ENCODE measurements at regions not wholly inside any gene's neighbourhood (a gene's known extent, or its start where the extent isn't known, plus 50 kb on each side); places are given as distances from the start of the nearest gene placed in this dataset.
"Not testable (repeated sequence)": the region's sequence is repeated elsewhere in the genome, so short reads cannot be mapped to it uniquely, and the experiment has no call there.

DNA sequence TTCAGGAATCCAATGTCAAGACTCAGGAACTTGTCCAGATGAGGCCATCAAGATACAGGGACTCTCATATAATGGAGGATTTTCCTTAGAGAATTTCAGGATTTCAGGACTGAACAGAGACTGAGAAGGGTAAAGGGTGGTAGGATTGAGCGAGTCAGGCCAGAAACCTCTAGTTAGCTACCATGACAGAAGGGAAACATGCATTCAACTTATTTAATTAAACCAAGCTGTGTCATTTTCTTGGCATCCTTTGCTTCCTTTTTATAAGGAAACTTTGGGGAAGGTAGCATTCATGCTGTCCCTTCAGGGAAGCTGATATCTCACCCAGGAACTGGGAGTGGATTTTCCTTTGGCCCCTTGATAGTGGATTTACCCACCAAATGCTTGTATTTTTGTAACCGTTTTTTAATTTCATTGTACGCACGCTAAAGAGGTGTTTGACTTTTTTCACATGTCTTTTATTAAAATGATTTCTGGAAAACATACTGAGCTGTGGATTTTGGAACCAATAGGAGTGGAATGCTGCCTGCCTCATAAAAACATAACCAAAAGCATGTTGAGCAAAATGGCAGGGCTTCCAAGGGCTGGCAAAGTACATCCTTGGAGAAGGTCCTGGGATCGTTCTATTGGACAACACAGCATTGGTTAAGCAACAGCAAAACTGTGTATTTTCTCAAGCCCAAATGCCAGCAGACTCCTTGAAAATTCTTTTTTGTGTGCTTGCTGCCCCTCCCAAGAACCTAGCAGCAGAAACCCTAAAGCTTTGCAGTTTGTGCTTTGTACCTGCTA is 104.5 kb downstream of the CXCL12 start:
- H3K4me3 ChIP-seq (replicated peaks in 1 of 2; ENCODE audit: low read depth in 2 of 2, low read length in 2 of 2), result no peak overlapping the region
- no peak for DNase-seq (ENCODE audit: low read depth in 2 of 2)
- TF ChIP-seq, protein P1, sequence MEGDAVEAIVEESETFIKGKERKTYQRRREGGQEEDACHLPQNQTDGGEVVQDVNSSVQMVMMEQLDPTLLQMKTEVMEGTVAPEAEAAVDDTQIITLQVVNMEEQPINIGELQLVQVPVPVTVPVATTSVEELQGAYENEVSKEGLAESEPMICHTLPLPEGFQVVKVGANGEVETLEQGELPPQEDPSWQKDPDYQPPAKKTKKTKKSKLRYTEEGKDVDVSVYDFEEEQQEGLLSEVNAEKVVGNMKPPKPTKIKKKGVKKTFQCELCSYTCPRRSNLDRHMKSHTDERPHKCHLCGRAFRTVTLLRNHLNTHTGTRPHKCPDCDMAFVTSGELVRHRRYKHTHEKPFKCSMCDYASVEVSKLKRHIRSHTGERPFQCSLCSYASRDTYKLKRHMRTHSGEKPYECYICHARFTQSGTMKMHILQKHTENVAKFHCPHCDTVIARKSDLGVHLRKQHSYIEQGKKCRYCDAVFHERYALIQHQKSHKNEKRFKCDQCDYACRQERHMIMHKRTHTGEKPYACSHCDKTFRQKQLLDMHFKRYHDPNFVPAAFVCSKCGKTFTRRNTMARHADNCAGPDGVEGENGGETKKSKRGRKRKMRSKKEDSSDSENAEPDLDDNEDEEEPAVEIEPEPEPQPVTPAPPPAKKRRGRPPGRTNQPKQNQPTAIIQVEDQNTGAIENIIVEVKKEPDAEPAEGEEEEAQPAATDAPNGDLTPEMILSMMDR (IDR thresholded peaks at IDR 0.05; ENCODE audit: low read depth, low read length), result no peak

DNA sequence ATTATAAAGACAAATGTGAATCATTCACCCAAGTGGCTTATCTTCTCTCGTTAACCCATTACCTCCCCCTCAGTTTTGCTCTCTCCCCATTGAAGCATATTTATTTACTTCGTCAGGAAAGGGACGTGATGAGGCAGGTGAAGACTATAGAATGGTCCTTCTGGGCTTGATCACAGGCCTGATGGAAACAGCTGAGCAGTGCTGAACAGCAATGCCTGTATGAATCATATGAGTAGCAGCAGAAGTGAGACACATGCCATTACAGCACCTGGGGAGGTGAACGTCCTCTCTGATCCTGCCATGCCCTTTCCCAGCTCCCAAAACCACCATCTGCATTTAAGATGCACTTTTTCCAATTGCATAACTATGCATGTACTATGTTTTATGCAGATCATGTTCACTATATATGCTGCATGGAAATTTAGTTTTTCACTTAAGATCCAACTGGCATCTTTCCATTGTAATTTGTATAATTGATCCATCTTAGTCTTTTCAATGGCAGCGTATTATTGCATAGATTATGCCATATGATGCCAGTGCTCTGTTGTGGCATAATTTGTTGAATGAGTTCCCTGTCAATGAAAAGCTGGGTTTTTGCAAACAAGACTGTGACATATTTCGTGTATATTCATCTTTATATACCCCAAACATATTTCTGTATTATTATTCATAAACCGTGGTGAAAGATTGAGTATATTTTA is 105.3 kb downstream of the CXCL12 start:
- DNase-seq (ENCODE audit: low read depth in 2 of 2), result no peak

DNA sequence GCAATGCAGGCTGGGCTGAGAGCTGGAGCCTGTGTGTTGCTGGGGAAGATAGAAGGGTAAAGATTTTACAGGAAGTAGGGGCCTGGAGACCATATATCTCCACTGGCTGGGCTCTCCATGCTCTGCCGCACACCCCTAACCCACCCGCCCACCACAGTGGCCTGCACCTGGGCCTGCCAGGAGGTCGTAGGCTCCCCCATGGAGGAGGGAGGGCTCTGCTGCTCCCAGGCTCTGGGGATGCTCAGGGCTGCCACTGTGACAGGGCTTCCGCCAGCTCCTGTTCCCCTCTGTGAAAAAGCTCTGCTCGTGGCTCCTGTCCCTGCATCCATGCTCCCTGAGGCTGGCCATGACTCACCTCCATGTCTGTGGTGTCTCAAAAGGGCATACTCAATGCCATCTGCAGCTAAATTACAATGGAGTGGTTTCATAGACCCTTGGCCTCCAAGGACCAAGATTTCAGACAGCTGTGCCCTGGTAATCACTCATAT is 106.0 kb downstream of the CXCL12 start:
- TF ChIP-seq, protein P1 (IDR thresholded peaks at IDR 0.05; ENCODE audit: low read depth, low read length), result no peak

More for the DNA sequence above, 105.3 kb downstream of the CXCL12 start:
- no peak overlapping the region for H3K4me3 ChIP-seq (replicated peaks in 1 of 2; ENCODE audit: low read depth in 2 of 2, low read length in 2 of 2)
- TF ChIP-seq, protein P1 (IDR thresholded peaks at IDR 0.05; ENCODE audit: low read depth, low read length), result no peak

DNA sequence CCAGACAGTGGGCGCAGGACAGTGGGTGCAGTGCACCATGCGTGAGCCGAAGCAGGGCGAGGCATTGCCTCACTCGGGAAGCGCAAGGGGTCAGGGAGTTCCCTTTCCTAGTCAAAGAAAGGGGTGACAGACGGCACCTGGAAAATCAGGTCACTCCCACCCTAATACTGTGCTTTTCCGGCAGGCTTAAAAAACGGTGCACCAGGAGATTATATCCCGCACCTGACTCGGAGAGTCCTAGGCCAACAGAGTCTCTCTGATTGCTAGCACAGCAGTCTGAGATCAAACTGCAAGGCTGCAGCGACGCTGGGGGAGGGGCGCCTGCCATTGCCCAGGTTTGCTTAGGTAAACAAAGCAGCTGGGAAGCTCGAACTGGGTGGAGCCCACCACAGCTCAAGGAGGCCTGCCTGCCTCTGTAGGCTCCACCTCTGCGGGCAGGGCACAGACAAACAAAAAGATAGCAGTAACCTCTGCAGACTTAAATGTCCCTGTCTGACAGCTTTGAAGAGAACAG is 116.4 kb downstream of the CXCL12 start:
- DNase-seq (ENCODE audit: low read depth in 2 of 2); H3K4me3 ChIP-seq (replicated peaks in 1 of 2; ENCODE audit: low read depth in 2 of 2, low read length in 2 of 2): not testable (repeated sequence)

More for the DNA sequence above, 106.0 kb downstream of the CXCL12 start:
- peak in 1 of 2 donors; percentile 37 for DNase-seq (ENCODE audit: low read depth in 2 of 2)
- no peak overlapping the region for H3K4me3 ChIP-seq (replicated peaks in 1 of 2; ENCODE audit: low read depth in 2 of 2, low read length in 2 of 2)

DNA sequence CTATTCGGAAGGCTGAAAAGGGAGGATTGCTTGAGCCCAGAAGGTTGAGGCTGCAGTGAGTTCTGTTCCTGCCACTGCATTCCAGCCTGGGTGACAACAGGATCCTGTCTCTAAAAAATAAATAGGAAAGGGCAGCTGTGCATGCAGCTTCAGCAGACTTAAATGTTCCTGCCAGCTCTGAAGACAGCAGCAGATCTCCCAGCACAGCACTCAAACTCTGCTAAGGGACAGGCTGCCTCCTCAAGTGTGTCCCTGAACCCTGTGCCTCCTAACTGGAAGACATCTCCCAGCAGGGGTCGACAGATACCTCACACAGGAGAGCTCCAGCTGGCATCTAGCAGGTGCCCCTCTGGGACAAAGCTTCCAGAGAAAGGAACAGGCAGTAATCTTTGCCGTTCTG is 117.9 kb downstream of the CXCL12 start:
- H3K4me3 ChIP-seq (replicated peaks in 1 of 2; ENCODE audit: low read depth in 2 of 2, low read length in 2 of 2), result no peak overlapping the region
- no peak for DNase-seq (ENCODE audit: low read depth in 2 of 2)
- TF ChIP-seq, protein P1 (IDR thresholded peaks at IDR 0.05; ENCODE audit: low read depth, low read length), result no peak

DNA sequence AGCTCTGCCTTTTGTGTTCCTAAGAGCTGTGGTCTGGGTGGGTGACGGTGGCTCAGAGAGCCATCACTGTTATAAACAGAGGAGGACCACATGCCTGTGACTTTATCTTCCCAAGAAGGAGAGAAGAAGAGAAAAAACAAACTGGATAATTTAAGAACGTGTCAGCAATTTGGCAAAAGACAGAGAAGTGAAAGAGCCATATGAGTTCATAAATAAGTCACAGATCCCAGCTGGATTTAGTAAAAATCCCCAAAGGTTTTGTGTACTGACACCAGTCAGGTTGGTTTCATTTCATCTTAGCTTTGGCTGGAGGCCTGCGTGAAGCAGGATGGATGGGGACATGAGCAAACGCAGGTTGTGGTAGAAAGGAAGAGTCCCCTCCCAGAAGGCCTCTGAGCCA is 120.7 kb downstream of the CXCL12 start:
- TF ChIP-seq, protein P1 (IDR thresholded peaks at IDR 0.05; ENCODE audit: low read depth, low read length), result no peak
- no peak for DNase-seq (ENCODE audit: low read depth in 2 of 2)

DNA sequence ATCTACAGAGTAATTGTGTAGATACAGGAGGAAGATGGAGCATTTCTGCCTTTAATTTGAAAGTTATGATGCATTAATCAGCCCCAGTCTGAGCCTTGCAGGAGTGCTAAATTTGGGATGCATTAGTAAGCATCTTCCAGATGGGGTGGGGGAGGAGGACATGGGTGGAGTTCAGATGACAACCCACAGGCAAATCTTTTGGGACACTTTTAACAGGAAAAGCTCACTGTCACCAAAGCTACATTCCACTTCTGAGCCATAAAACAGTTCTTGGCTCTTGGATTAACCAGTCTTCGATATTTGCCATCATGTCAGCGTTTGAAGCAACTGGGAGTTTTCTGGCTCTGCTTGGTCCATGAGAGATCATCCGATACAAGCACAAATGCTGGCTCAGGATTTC is 121.1 kb downstream of the CXCL12 start:
- no peak for DNase-seq (ENCODE audit: low read depth in 2 of 2)
- TF ChIP-seq, protein P1 (IDR thresholded peaks at IDR 0.05; ENCODE audit: low read depth, low read length), result no peak
- no peak overlapping the region for H3K4me3 ChIP-seq (replicated peaks in 1 of 2; ENCODE audit: low read depth in 2 of 2, low read length in 2 of 2)

More for the DNA sequence above, 120.7 kb downstream of the CXCL12 start:
- no peak overlapping the region for H3K4me3 ChIP-seq (replicated peaks in 1 of 2; ENCODE audit: low read depth in 2 of 2, low read length in 2 of 2)

All from cardiac fibroblast (primary cell).